Uterus (tissue), 2 donors: ENCODE measurements at regions not wholly inside any gene's neighbourhood (a gene's known extent, or its start where the extent isn't known, plus 50 kb on each side); places are given as distances from the start of the nearest gene placed in this dataset.

Experiments
- CTCF ChIP-seq, 4 experiments: fragments of 200-600 bp in 2 of 4; fragments of 450-650 bp in 2 of 4; sonication (generic) in 2 of 4; IDR thresholded peaks; one replicate each; pipeline ENCODE4 v1.5.1; 2016 to 2019; ENCODE audit warnings: antibody characterized with exemption in 4 of 4, mild to moderate bottlenecking in 2 of 4, moderate library complexity in 1 of 4
- POLR2A ChIP-seq, 2 donors: fragments of 450-650 bp; IDR thresholded peaks; one replicate each; pipeline ENCODE4 v1.6.1; 2016; ENCODE audit warnings: antibody characterized with exemption in 2 of 2, mild to moderate bottlenecking in 1 of 2, moderate library complexity in 1 of 2

DNA sequence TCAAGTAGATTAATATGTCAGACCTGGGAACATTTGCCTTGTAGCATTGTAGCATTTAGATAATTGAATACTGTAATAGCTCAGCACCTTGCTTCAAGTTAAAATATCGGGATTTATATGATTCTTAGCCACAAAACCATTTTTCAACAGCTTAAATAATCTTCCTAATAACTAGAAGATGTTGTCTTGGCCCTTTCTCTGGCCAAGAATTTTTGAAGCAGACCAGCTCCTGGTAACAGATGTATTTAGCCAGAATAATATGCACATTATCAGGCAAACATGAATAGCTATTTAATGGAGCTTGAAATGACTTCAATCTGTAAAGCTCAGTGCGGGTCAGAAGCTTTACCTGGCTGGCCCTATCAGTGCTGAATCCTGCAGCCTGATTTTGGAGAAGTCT is 913.1 kb downstream of the AACS start:
- no peak for TF ChIP-seq CTCF (IDR thresholded peaks at IDR 0.05)
- no peak for TF ChIP-seq POLR2A (IDR thresholded peaks at IDR 0.05)
